PC-9 (cell line): ENCODE measurements at regions not wholly inside any gene's neighbourhood (a gene's known extent, or its start where the extent isn't known, plus 50 kb on each side); places are given as distances from the start of the nearest gene placed in this dataset.

Experiments
- EZH2 ChIP-seq: fragments of 200-600 bp; sonication (generic); IDR thresholded peaks from 2 replicates; pipeline ENCODE4 v1.8.0; 2017; ENCODE audit warnings: antibody characterized with exemption, low read depth
- TF ChIP-seq, protein P1 (sequence below): fragments of 200-600 bp; sonication (generic); conservative IDR thresholded peaks from 2 replicates; pipeline ENCODE4 v1.6.1; 2017; ENCODE audit warnings: mixed run types, antibody characterized with exemption, mild to moderate bottlenecking, moderate library complexity

- no peak for TF ChIP-seq EZH2
- TF ChIP-seq, protein P1, sequence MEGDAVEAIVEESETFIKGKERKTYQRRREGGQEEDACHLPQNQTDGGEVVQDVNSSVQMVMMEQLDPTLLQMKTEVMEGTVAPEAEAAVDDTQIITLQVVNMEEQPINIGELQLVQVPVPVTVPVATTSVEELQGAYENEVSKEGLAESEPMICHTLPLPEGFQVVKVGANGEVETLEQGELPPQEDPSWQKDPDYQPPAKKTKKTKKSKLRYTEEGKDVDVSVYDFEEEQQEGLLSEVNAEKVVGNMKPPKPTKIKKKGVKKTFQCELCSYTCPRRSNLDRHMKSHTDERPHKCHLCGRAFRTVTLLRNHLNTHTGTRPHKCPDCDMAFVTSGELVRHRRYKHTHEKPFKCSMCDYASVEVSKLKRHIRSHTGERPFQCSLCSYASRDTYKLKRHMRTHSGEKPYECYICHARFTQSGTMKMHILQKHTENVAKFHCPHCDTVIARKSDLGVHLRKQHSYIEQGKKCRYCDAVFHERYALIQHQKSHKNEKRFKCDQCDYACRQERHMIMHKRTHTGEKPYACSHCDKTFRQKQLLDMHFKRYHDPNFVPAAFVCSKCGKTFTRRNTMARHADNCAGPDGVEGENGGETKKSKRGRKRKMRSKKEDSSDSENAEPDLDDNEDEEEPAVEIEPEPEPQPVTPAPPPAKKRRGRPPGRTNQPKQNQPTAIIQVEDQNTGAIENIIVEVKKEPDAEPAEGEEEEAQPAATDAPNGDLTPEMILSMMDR, result no peak
Measured at GRCh38 chr3:38970851-38971638, 80.7 kb downstream of the SCN11A start.
